Activated naive CD4-positive, alpha-beta T cell treated with anti-CD3 and anti-CD28 coated beads, Interleukin-2, amount 50 U/mL, for 72 hours (primary cell): ENCODE measurements at regions not wholly inside any gene's neighbourhood (a gene's known extent, or its start where the extent isn't known, plus 50 kb on each side); places are given as distances from the start of the nearest gene placed in this dataset.
A peak's percentile ranks its signal among the peaks of the same experiment; 100 is the strongest.

ENCODE experiments used
- ATAC-seq, 2 donors: fragments of 150-1000 bp; cut with Tn5 transposase; 2 replicates each; pipeline ENCODE4 v1.10.0; 2021; ENCODE audit warnings: mild to moderate bottlenecking in 2 of 2, moderate library complexity in 2 of 2
- DNase-seq, 2 donors: peaks; one replicate each; pipeline ENCODE4 v3.0.0; 2021 to 2022; ENCODE audit warnings: low spot score in 2 of 2
- H3K27ac Mint-ChIP-seq, 2 donors: one replicate each; pipeline ENCODE4 v1.8.0; 2022; ENCODE audit warnings: mild to moderate bottlenecking in 2 of 2, mixed read lengths in 2 of 2
- H3K36me3 Mint-ChIP-seq, 2 donors: one replicate each; pipeline ENCODE4 v1.8.0; 2022; ENCODE audit warnings: mixed read lengths in 2 of 2
- H3K9me3 Mint-ChIP-seq, 2 donors: one replicate each; pipeline ENCODE4 v1.8.0; 2022; ENCODE audit warnings: mixed read lengths in 2 of 2

- peak overlapping the region; percentile 70 to 83 for H3K27ac Mint-ChIP-seq
- DNase-seq = no peak
- peak; percentile 4 to 16 for ATAC-seq
These were observed 278.3 kb upstream of the PTGER4 start for GRCh38 chr5:40401284-40402006.

GRCh38 chr5:40400245-40400644, 279.5 kb upstream of the PTGER4 start:
- peaks cover 5 to 21% of the 10 kb centered on the region in 2 donors for H3K9me3 Mint-ChIP-seq
- no peak for DNase-seq
- peaks cover 14 to 16% of the 10 kb centered on the region in 2 donors for H3K36me3 Mint-ChIP-seq
- no peak overlapping the region for H3K27ac Mint-ChIP-seq
- no peak for ATAC-seq

More at GRCh38 chr5:40401284-40402006, 278.3 kb upstream of the PTGER4 start:
- Mint-ChIP-seq H3K36me3 (peaks cover 17 to 18% of the 10 kb centered on the region in 2 donors), H3K9me3 (peaks cover 5 to 21% of the 10 kb centered on the region in 2 donors)

GRCh38 chr5:40399349-40399748, 280.4 kb upstream of the PTGER4 start:
- Mint-ChIP-seq H3K9me3 (peaks cover 5 to 17% of the 10 kb centered on the region in 2 donors), H3K36me3 (peaks cover 10 to 13% of the 10 kb centered on the region in 2 donors), H3K27ac (no peak overlapping the region)
- ATAC-seq = no peak
- DNase-seq = no peak

GRCh38 chr5:40397976-40398375, 281.7 kb upstream of the PTGER4 start:
- DNase-seq (no peak), ATAC-seq (peak; percentile 27 to 70)
- peaks cover 0 to 2% of the 10 kb centered on the region in 2 donors for H3K36me3 Mint-ChIP-seq
- peak overlapping the region; percentile 6 to 46 for H3K27ac Mint-ChIP-seq
- H3K9me3 Mint-ChIP-seq = peaks cover 5 to 7% of the 10 kb centered on the region in 2 donors

- Mint-ChIP-seq H3K36me3 (no peaks in the 10 kb centered on the region), H3K27ac (no peak overlapping the region), H3K9me3 (peaks cover 5 to 8% of the 10 kb centered on the region in 2 donors)
- ATAC-seq (no peak), DNase-seq (no peak)
These were observed 282.6 kb upstream of the PTGER4 start for GRCh38 chr5:40397091-40397490.

GRCh38 chr5:40396317-40396716, 283.4 kb upstream of the PTGER4 start:
- H3K36me3 Mint-ChIP-seq = no peaks in the 10 kb centered on the region
- DNase-seq (no peak), ATAC-seq (no peak)
- H3K27ac Mint-ChIP-seq = no peak overlapping the region
- H3K9me3 Mint-ChIP-seq = peaks cover 5 to 11% of the 10 kb centered on the region in 2 donors

GRCh38 chr5:40395251-40395650, 284.5 kb upstream of the PTGER4 start:
- DNase-seq (no peak), ATAC-seq (no peak)
- H3K36me3 Mint-ChIP-seq = peaks cover 0 to 4% of the 10 kb centered on the region in 2 donors
- peaks cover 5 to 11% of the 10 kb centered on the region in 2 donors for H3K9me3 Mint-ChIP-seq
- no peak overlapping the region for H3K27ac Mint-ChIP-seq

GRCh38 chr5:40394698-40395097, 285.0 kb upstream of the PTGER4 start:
- Mint-ChIP-seq H3K36me3 (peaks cover 0 to 9% of the 10 kb centered on the region in 2 donors), H3K9me3 (peaks cover 5 to 11% of the 10 kb centered on the region in 2 donors), H3K27ac (no peak overlapping the region)
- ATAC-seq (no peak), DNase-seq (no peak)

- H3K9me3 Mint-ChIP-seq = peaks cover 8 to 13% of the 10 kb centered on the region in 2 donors
- DNase-seq (no peak), ATAC-seq (no peak)
- H3K36me3 Mint-ChIP-seq = peaks cover 10 to 24% of the 10 kb centered on the region in 2 donors
- H3K27ac Mint-ChIP-seq = no peak overlapping the region
These were observed 288.1 kb upstream of the PTGER4 start for GRCh38 chr5:40391642-40392041.

- peak overlapping the region in 1 of 2 donors; percentile 33 for H3K27ac Mint-ChIP-seq
- peaks cover 8 to 13% of the 10 kb centered on the region in 2 donors for H3K9me3 Mint-ChIP-seq
- DNase-seq (no peak), ATAC-seq (no peak)
- H3K36me3 Mint-ChIP-seq = peaks cover 10 to 24% of the 10 kb centered on the region in 2 donors
These were observed 289.2 kb upstream of the PTGER4 start for GRCh38 chr5:40390281-40391149.

GRCh38 chr5:40389591-40389990, 290.1 kb upstream of the PTGER4 start:
- ATAC-seq (no peak), DNase-seq (no peak)
- Mint-ChIP-seq H3K27ac (peak overlapping the region in 1 of 2 donors; percentile 33), H3K36me3 (peaks cover 10 to 24% of the 10 kb centered on the region in 2 donors), H3K9me3 (peaks cover 8 to 13% of the 10 kb centered on the region in 2 donors)

GRCh38 chr5:40386289-40386688, 293.4 kb upstream of the PTGER4 start:
- peaks cover 10 to 29% of the 10 kb centered on the region in 2 donors for H3K36me3 Mint-ChIP-seq
- DNase-seq (no peak), ATAC-seq (peak; percentile 13 to 42)
- peak overlapping the region; percentile 92 to 95 for H3K27ac Mint-ChIP-seq
- peaks cover 6 to 11% of the 10 kb centered on the region in 2 donors for H3K9me3 Mint-ChIP-seq

GRCh38 chr5:40385544-40385943, 294.2 kb upstream of the PTGER4 start:
- Mint-ChIP-seq H3K27ac (peak overlapping the region; percentile 92 to 95), H3K36me3 (peaks cover 10 to 36% of the 10 kb centered on the region in 2 donors), H3K9me3 (peaks cover 6 to 11% of the 10 kb centered on the region in 2 donors)
- ATAC-seq (peak in 1 of 2 donors; percentile 25), DNase-seq (no peak)

- no peak for DNase-seq
- peak; percentile 3 to 14 for ATAC-seq
- H3K36me3 Mint-ChIP-seq = peaks cover 10 to 36% of the 10 kb centered on the region in 2 donors
These were observed 294.8 kb upstream of the PTGER4 start for GRCh38 chr5:40384782-40385390.

GRCh38 chr5:40383749-40384651, 295.7 kb upstream of the PTGER4 start:
- DNase-seq (peak in 1 of 2 donors; percentile 36), ATAC-seq (peak; percentile 82 to 83)
- H3K36me3 Mint-ChIP-seq = peaks cover 8 to 36% of the 10 kb centered on the region in 2 donors
- H3K27ac Mint-ChIP-seq = peak overlapping the region; percentile 92 to 95
- peaks cover 11 to 15% of the 10 kb centered on the region in 2 donors for H3K9me3 Mint-ChIP-seq

More at GRCh38 chr5:40384782-40385390, 294.8 kb upstream of the PTGER4 start:
- H3K9me3 Mint-ChIP-seq = peaks cover 11 to 13% of the 10 kb centered on the region in 2 donors
- peak overlapping the region; percentile 92 to 95 for H3K27ac Mint-ChIP-seq
